Adrenal gland (tissue), 9 donors: ENCODE measurements at regions not wholly inside any gene's neighbourhood (a gene's known extent, or its start where the extent isn't known, plus 50 kb on each side); places are given as distances from the start of the nearest gene placed in this dataset.
A peak's percentile ranks its signal among the peaks of the same experiment; 100 is the strongest.

Source experiments
- DNase-seq, 7 donors: peaks; one replicate each; pipeline ENCODE4 v3.0.0-alpha.2; 2019 to 2020
- H3K27ac ChIP-seq, 5 donors: fragments of 200-600 bp; sonication (generic) in 4 of 5; 1 replicate in 3 of 5; 2 replicates in 2 of 5; pipeline versions ENCODE4 v1.5.1 to v1.8.0; 2016 to 2020; ENCODE audit warnings: mild to moderate bottlenecking in 1 of 5
- H3K27me3 ChIP-seq: fragments of 200-600 bp; 2 replicates; pipeline ENCODE4 v1.8.0; 2021
- H3K36me3 ChIP-seq, 2 donors: fragments of 200-600 bp; replicated peaks in 1 of 2; 1 replicate in 1 of 2; 2 replicates in 1 of 2; pipeline versions ENCODE4 v1.5.1 to v1.8.0; 2018 to 2022
- H3K4me1 ChIP-seq, 2 donors: fragments of 200-600 bp; replicated peaks in 1 of 2; 1 replicate in 1 of 2; 2 replicates in 1 of 2; pipeline versions ENCODE4 v1.5.1 to v1.8.0; 2018 to 2021
- H3K4me3 ChIP-seq, 4 donors: fragments of 200-600 bp; sonication (generic) in 3 of 4; one replicate each; pipeline ENCODE4 v1.5.1; 2016 to 2018
- H3K9me3 ChIP-seq, 3 donors: fragments of 200-600 bp; sonication (generic) in 1 of 3; replicated peaks in 1 of 3; 1 replicate in 2 of 3; 2 replicates in 1 of 3; pipeline versions ENCODE4 v1.5.1 to v1.8.0; 2016 to 2021
- POLR2A ChIP-seq, 2 donors: fragments of 450-650 bp; IDR thresholded peaks; one replicate each; pipeline ENCODE4 v1.6.1; 2017; ENCODE audit warnings: antibody characterized with exemption in 2 of 2, mild to moderate bottlenecking in 2 of 2, moderate library complexity in 1 of 2
- WGBS, 4 donors: extraction: QIAGEN DNeasy Blood & Tissue Kit in 2 of 4; methylation state at CpG; one replicate each; pipeline versions ENCODE4 v1.1.5 to v1.1.7; 2013 to 2017; 5-methylcytosine and 5-hydroxymethylcytosine counted together
- intact Hi-C, 2 donors: fragments of 100-400 bp; cut with DNase I; formaldehyde crosslinking; loops; one replicate each; pipeline versions ENCODE4 v1.14.1 to v1.15.0; 2022 to 2023
- TF ChIP-seq, protein P1 (sequence below), 6 experiments: fragments of 450-650 bp in 4 of 6; fragments of 200-600 bp in 2 of 6; sonication (generic) in 1 of 6; IDR thresholded peaks; 1 replicate in 5 of 6; 2 replicates in 1 of 6; pipeline versions ENCODE4 v1.5.1 to v1.8.0; 2016 to 2021; ENCODE audit warnings: antibody characterized with exemption in 6 of 6, mild to moderate bottlenecking in 2 of 6, moderate library complexity in 1 of 6
- donor health status: healthy with polysubstance abuse.
- donor health status: Bipolar disorder and iron deficiency.
- donor health status: DM: yes; HTN: yes; CAD: no.
- donor health status: DM: no; HTN: no; CAD: no.
- donor health status: DM: no; HTN: no; CAD: no.

DNA sequence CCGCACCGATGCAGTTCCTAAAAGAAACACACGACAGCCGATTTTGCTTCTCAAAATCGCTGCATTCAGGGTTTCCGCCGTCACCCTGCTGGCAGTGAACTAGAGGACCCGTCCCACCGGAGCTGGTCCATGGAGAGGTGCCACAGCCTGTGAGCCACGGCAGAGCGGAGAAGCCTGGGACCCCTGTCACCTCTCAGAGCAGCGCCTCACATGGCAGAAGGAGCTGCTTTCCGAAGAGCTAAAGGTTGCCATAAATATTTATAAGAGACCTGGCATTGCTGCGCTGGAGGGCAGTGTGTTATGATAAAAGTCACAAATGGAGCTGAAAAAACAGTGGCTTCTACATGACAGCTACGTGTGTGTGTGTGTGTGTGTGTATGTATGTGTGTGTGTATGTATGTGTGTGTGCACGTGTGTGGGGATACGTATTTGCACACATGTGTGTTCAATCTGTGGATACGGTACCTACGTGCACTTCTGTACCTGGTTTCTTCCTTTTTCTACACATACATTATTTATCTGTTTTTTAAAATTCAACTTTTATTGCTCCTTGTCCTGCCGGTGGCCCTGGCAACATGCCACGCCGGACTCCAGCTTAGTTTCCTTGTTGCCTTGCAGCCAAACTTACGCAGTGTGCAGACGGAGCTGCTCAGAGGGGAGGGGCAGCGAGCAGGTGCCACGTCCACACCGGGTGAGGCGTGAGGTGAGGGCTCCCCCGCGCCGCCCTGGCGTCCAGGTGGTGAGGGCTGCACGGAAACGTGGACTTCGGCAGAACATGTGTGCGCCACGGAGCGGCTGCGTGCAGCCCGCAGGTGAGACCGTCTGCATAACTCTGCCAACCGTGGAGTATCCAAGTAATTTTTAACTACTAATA lies 115.2 kb upstream of the PITRM1 start:
- WGBS, 4 donors: 81 to 86% (median 85%) methylated on average over 36 to 42 of the region's 42 CpGs
- Histone ChIP-seq H3K4me3 (no peak overlapping the region), H3K36me3 (no peaks in the 10 kb centered on the region), H3K27me3 (no peaks in the 10 kb centered on the region), H3K4me1 (no peaks in the 10 kb centered on the region), H3K27ac (no peak overlapping the region), H3K9me3 (no peaks in the 10 kb centered on the region)
- TF ChIP-seq POLR2A (IDR thresholded peaks at IDR 0.05): no peak
- TF ChIP-seq, protein P1, sequence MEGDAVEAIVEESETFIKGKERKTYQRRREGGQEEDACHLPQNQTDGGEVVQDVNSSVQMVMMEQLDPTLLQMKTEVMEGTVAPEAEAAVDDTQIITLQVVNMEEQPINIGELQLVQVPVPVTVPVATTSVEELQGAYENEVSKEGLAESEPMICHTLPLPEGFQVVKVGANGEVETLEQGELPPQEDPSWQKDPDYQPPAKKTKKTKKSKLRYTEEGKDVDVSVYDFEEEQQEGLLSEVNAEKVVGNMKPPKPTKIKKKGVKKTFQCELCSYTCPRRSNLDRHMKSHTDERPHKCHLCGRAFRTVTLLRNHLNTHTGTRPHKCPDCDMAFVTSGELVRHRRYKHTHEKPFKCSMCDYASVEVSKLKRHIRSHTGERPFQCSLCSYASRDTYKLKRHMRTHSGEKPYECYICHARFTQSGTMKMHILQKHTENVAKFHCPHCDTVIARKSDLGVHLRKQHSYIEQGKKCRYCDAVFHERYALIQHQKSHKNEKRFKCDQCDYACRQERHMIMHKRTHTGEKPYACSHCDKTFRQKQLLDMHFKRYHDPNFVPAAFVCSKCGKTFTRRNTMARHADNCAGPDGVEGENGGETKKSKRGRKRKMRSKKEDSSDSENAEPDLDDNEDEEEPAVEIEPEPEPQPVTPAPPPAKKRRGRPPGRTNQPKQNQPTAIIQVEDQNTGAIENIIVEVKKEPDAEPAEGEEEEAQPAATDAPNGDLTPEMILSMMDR (IDR thresholded peaks at IDR 0.05): no peak
- peak in 1 of 7 donors; percentile 38 for DNase-seq
- intact Hi-C loops: no loop called here

DNA sequence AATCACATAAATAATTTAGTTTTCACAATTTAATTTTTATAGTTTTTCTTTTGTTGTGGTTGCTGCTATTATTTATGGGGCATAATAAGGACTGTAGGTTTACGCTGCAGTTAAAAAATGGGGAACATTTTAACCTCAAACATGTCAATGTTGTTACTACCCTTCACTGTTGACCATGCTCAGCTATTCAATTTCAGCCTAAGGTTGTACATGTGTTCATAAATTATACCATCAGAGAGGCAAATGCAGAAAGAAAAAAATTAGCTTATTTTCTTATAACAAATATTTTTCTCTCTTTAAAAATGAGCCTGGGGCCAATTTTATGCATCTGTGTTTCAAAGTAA lies 110.1 kb upstream of the PITRM1 start:
- intact Hi-C loops: no loop called here

DNA sequence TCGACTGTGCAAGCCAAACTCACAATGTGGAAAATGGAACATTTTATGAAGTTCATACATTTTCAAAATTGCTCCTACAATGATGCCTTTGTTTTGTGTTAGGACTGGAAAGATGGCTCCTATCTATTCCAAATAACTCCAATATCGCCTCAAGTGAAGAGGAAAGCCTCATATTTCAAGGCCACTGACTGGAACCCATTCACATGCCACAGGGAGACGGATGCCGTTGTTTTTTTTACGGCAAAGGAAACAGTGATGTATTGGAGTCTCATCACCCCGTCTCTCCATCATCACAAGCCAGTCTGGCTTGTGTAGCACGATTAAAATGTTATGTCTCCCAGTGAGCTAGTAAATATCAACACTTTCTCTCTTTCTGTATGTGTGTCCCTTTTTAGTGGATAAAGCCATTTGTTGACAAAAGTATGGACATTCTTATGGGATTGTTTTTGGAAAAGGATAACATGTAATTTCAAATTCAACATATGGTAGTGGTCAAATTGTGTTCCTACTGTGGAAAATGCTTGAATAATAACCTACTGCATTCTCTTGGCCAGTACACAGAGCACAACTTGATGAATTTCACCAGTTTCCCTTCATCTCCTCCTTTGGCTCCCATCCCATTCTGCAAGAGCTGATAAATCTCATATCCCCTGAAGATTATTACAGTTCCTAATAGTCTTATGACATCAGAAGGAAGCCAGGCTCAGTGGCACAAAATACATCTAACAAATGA lies 109.5 kb upstream of the PITRM1 start:
- intact Hi-C loops: no loop called here
- no peaks in the 10 kb centered on the region for H3K27me3 ChIP-seq
- no peak overlapping the region for H3K4me3 ChIP-seq
- DNase-seq: peak in 1 of 7 donors; percentile 28
- no peaks in the 10 kb centered on the region for H3K9me3 ChIP-seq
- no peak for TF ChIP-seq POLR2A (IDR thresholded peaks at IDR 0.05)
- TF ChIP-seq, protein P1 (IDR thresholded peaks at IDR 0.05): no peak
- WGBS, 4 donors: 32 to 38% (median 36%) methylated on average over 7 of the region's 7 CpGs
- H3K27ac ChIP-seq: no peak overlapping the region
- H3K4me1 ChIP-seq: no peaks in the 10 kb centered on the region
- H3K36me3 ChIP-seq: no peaks in the 10 kb centered on the region

More for the DNA sequence above, 110.1 kb upstream of the PITRM1 start:
- Histone ChIP-seq H3K36me3 (no peaks in the 10 kb centered on the region), H3K27me3 (no peaks in the 10 kb centered on the region), H3K4me1 (no peaks in the 10 kb centered on the region), H3K4me3 (no peak overlapping the region), H3K27ac (no peak overlapping the region), H3K9me3 (no peaks in the 10 kb centered on the region)
- WGBS, 4 donors: 77 to 91% (median 83%) methylated on average over 1 of the region's 1 CpG
- TF ChIP-seq, protein P1 (IDR thresholded peaks at IDR 0.05): no peak
- TF ChIP-seq POLR2A (IDR thresholded peaks at IDR 0.05): no peak
- no peak for DNase-seq

DNA sequence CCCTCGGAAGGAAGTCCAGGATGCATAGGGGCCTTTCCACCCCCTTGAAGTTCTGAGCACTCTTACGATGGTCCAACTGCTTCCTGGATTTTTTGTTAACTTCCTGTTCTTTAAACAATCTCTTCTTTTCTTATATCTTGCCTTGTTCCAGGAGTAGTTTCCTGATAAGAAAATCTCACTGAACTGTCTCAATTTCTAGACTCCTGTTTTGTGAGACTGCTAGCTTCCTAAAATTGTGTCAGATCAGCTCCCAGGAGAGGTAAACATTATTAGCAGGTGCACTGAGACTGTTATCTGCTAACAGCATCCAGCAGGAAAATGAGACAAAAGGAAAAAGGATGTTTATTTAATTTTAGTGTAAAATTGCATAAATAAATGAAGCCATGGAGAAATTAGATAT lies 106.2 kb upstream of the PITRM1 start:
- Histone ChIP-seq H3K4me3 (no peak overlapping the region), H3K27me3 (no peaks in the 10 kb centered on the region), H3K9me3 (no peaks in the 10 kb centered on the region), H3K27ac (no peak overlapping the region), H3K36me3 (no peaks in the 10 kb centered on the region), H3K4me1 (no peaks in the 10 kb centered on the region)
- DNase-seq: no peak
- intact Hi-C loops: no loop called here
- WGBS, 4 donors: 37 to 71% (median 55%) methylated on average over 2 of the region's 2 CpGs
- TF ChIP-seq POLR2A (IDR thresholded peaks at IDR 0.05): no peak
- TF ChIP-seq, protein P1 (IDR thresholded peaks at IDR 0.05): no peak
